ENCODE measurements at regions not wholly inside any gene's neighbourhood (a gene's known extent, or its start where the extent isn't known, plus 50 kb on each side); places are given as distances from the start of the nearest gene placed in this dataset.

- DNase-seq (ENCODE audit: low read depth in 3 of 3) = no peak
Observed at GRCh38 chr5:173829826-173830225, 58.3 kb upstream of the CPEB4 start.

DNA sequence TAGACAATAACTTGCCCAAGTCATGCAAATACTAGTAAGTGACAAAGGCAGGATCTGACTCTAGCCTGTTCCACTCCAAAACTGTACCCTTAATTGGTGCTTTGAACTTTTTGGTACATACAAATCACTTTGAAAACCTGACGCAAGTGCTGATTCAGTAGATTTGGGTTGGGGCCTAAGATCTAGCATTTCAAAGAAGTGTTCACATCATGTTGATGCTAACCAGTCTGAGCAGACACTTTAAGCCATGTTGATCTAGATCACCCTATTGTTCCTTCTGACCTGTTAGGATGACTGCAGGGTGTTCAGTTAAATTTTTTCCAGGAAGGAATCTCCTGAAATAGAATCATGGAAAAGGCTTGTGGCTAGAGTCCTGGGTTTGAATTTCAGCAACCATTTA lies 57.7 kb upstream of the CPEB4 start:
- DNase-seq (ENCODE audit: low read depth in 3 of 3) = no peak

GRCh38 chr5:173831196-173831914 lies 56.8 kb upstream of the CPEB4 start:
- DNase-seq (ENCODE audit: low read depth in 3 of 3) = no peak

GRCh38 chr5:173832386-173832785 lies 55.8 kb upstream of the CPEB4 start:
- DNase-seq (ENCODE audit: low read depth in 3 of 3) = no peak

- no peak for DNase-seq (ENCODE audit: low read depth in 3 of 3)
Observed at GRCh38 chr5:173833196-173833985, 54.8 kb upstream of the CPEB4 start.

- DNase-seq (ENCODE audit: low read depth in 3 of 3) = no peak
Observed at GRCh38 chr5:173834071-173834771, 53.9 kb upstream of the CPEB4 start.

GRCh38 chr5:173835131-173835530 lies 53.0 kb upstream of the CPEB4 start:
- no peak for DNase-seq (ENCODE audit: low read depth in 3 of 3)

GRCh38 chr5:173835661-173836060 lies 52.5 kb upstream of the CPEB4 start:
- no peak for DNase-seq (ENCODE audit: low read depth in 3 of 3)

GRCh38 chr5:173837654-173838053 lies 50.5 kb upstream of the CPEB4 start:
- DNase-seq (ENCODE audit: low read depth in 3 of 3) = no peak

Data from stimulated activated CD4-positive, alpha-beta T cell treated with anti-CD3 and anti-CD28 coated beads, TNF-alpha, amount 100 ng/mL, for 24 hours (primary cell).